ENCODE measurements at regions not wholly inside any gene's neighbourhood (a gene's known extent, or its start where the extent isn't known, plus 50 kb on each side); places are given as distances from the start of the nearest gene placed in this dataset.

- DNase-seq (ENCODE audit: low read depth in 1 of 2, low spot score in 1 of 2), result no peak
- no peak for TF ChIP-seq JUND (IDR thresholded peaks at IDR 0.05; ENCODE audit: low read depth)
- in situ Hi-C loops (cut with HindIII; ENCODE audit: low pct_unique_long_range_greater_than_20kb, low sequenced_read_pairs), result no loop called here
These were observed 254.8 kb upstream of the PLXNA2 start for GRCh38 chr1:208499026-208499425.

GRCh38 chr1:208499601-208500000 is 255.4 kb upstream of the PLXNA2 start:
- no peak for TF ChIP-seq JUND (IDR thresholded peaks at IDR 0.05; ENCODE audit: low read depth)
- DNase-seq (ENCODE audit: low read depth in 1 of 2, low spot score in 1 of 2), result no peak
- in situ Hi-C loops (cut with HindIII; ENCODE audit: low pct_unique_long_range_greater_than_20kb, low sequenced_read_pairs), result no loop called here

GRCh38 chr1:208500375-208500774 is 256.2 kb upstream of the PLXNA2 start:
- in situ Hi-C loops (cut with HindIII; ENCODE audit: low pct_unique_long_range_greater_than_20kb, low sequenced_read_pairs), result no loop called here
- no peak for TF ChIP-seq JUND (IDR thresholded peaks at IDR 0.05; ENCODE audit: low read depth)
- no peak for DNase-seq (ENCODE audit: low read depth in 1 of 2, low spot score in 1 of 2)

- TF ChIP-seq JUND (IDR thresholded peaks at IDR 0.05; ENCODE audit: low read depth), result no peak
These were observed 257.4 kb upstream of the PLXNA2 start for GRCh38 chr1:208501542-208501941.

GRCh38 chr1:208503787-208504186 is 259.6 kb upstream of the PLXNA2 start:
- in situ Hi-C loops (cut with HindIII; ENCODE audit: low pct_unique_long_range_greater_than_20kb, low sequenced_read_pairs), result no loop called here
- TF ChIP-seq JUND (IDR thresholded peaks at IDR 0.05; ENCODE audit: low read depth), result no peak
- no peak for DNase-seq (ENCODE audit: low read depth in 1 of 2, low spot score in 1 of 2)

More at GRCh38 chr1:208501542-208501941, 257.4 kb upstream of the PLXNA2 start:
- in situ Hi-C loops (cut with HindIII; ENCODE audit: low pct_unique_long_range_greater_than_20kb, low sequenced_read_pairs), result no loop called here
- no peak for DNase-seq (ENCODE audit: low read depth in 1 of 2, low spot score in 1 of 2)

- no peak for DNase-seq (ENCODE audit: low read depth in 1 of 2, low spot score in 1 of 2)
- in situ Hi-C loops (cut with HindIII; ENCODE audit: low pct_unique_long_range_greater_than_20kb, low sequenced_read_pairs), result no loop called here
- TF ChIP-seq JUND (IDR thresholded peaks at IDR 0.05; ENCODE audit: low read depth), result no peak
These were observed 262.6 kb upstream of the PLXNA2 start for GRCh38 chr1:208506812-208507211.

- no peak for TF ChIP-seq JUND (IDR thresholded peaks at IDR 0.05; ENCODE audit: low read depth)
- DNase-seq (ENCODE audit: low read depth in 1 of 2, low spot score in 1 of 2), result no peak
- in situ Hi-C loops (cut with HindIII; ENCODE audit: low pct_unique_long_range_greater_than_20kb, low sequenced_read_pairs), result no loop called here
These were observed 264.9 kb upstream of the PLXNA2 start for GRCh38 chr1:208509072-208509471.

- TF ChIP-seq JUND (IDR thresholded peaks at IDR 0.05; ENCODE audit: low read depth), result no peak
- in situ Hi-C loops (cut with HindIII; ENCODE audit: low pct_unique_long_range_greater_than_20kb, low sequenced_read_pairs), result no loop called here
- no peak for DNase-seq (ENCODE audit: low read depth in 1 of 2, low spot score in 1 of 2)
These were observed 266.2 kb upstream of the PLXNA2 start for GRCh38 chr1:208510192-208510952.

- TF ChIP-seq JUND (IDR thresholded peaks at IDR 0.05; ENCODE audit: low read depth), result no peak
- in situ Hi-C loops (cut with HindIII; ENCODE audit: low pct_unique_long_range_greater_than_20kb, low sequenced_read_pairs), result no loop called here
- no peak for DNase-seq (ENCODE audit: low read depth in 1 of 2, low spot score in 1 of 2)
These were observed 267.2 kb upstream of the PLXNA2 start for GRCh38 chr1:208511242-208511860.

GRCh38 chr1:208513799-208514198 is 269.6 kb upstream of the PLXNA2 start:
- DNase-seq (ENCODE audit: low read depth in 1 of 2, low spot score in 1 of 2), result no peak
- in situ Hi-C loops (cut with HindIII; ENCODE audit: low pct_unique_long_range_greater_than_20kb, low sequenced_read_pairs), result no loop called here
- TF ChIP-seq JUND (IDR thresholded peaks at IDR 0.05; ENCODE audit: low read depth), result no peak

GRCh38 chr1:208515129-208515528 is 270.9 kb upstream of the PLXNA2 start:
- no peak for TF ChIP-seq JUND (IDR thresholded peaks at IDR 0.05; ENCODE audit: low read depth)
- in situ Hi-C loops (cut with HindIII; ENCODE audit: low pct_unique_long_range_greater_than_20kb, low sequenced_read_pairs), result no loop called here
- DNase-seq (ENCODE audit: low read depth in 1 of 2, low spot score in 1 of 2), result no peak

- no peak for DNase-seq (ENCODE audit: low read depth in 1 of 2, low spot score in 1 of 2)
- in situ Hi-C loops (cut with HindIII; ENCODE audit: low pct_unique_long_range_greater_than_20kb, low sequenced_read_pairs), result no loop called here
These were observed 272.6 kb upstream of the PLXNA2 start for GRCh38 chr1:208516780-208517179.

GRCh38 chr1:208520438-208521099 is 276.4 kb upstream of the PLXNA2 start:
- no peak for DNase-seq (ENCODE audit: low read depth in 1 of 2, low spot score in 1 of 2)
- in situ Hi-C loops (cut with HindIII; ENCODE audit: low pct_unique_long_range_greater_than_20kb, low sequenced_read_pairs), result no loop called here
- TF ChIP-seq JUND (IDR thresholded peaks at IDR 0.05; ENCODE audit: low read depth), result no peak

More at GRCh38 chr1:208516780-208517179, 272.6 kb upstream of the PLXNA2 start:
- TF ChIP-seq JUND (IDR thresholded peaks at IDR 0.05; ENCODE audit: low read depth), result no peak
